Cerebellar cortex (tissue), 1 donor: ENCODE measurements at regions not wholly inside any gene's neighbourhood (a gene's known extent, or its start where the extent isn't known, plus 50 kb on each side); places are given as distances from the start of the nearest gene placed in this dataset.

Experiments
- DNase-seq: peaks from one replicate; pipeline ENCODE4 v3.0.0-alpha.2; 2015; ENCODE audit warnings: low spot score

GRCh38 chr1:188314557-188315137 is 1485.9 kb downstream of the PLA2G4A start:
- no peak for DNase-seq

GRCh38 chr1:188317894-188318293 is 1489.1 kb downstream of the PLA2G4A start:
- DNase-seq: no peak

GRCh38 chr1:188325211-188325610 is 1496.5 kb downstream of the PLA2G4A start:
- DNase-seq: no peak

GRCh38 chr1:188343914-188344313 is 1515.2 kb downstream of the PLA2G4A start:
- DNase-seq: no peak

GRCh38 chr1:188350104-188350503 is 1521.4 kb downstream of the PLA2G4A start:
- DNase-seq: no peak

- DNase-seq: no peak
Observed at GRCh38 chr1:188355082-188355481, 1526.3 kb downstream of the PLA2G4A start.

GRCh38 chr1:188355847-188356246 is 1527.1 kb downstream of the PLA2G4A start:
- DNase-seq: no peak

GRCh38 chr1:188359315-188359714 is 1530.6 kb downstream of the PLA2G4A start:
- no peak for DNase-seq

- DNase-seq: no peak
Observed at GRCh38 chr1:188363943-188364342, 1535.2 kb downstream of the PLA2G4A start.

- DNase-seq: no peak
Observed at GRCh38 chr1:188364927-188365449, 1536.2 kb downstream of the PLA2G4A start.

GRCh38 chr1:188365874-188366273 is 1537.1 kb downstream of the PLA2G4A start:
- DNase-seq: no peak

- DNase-seq: no peak
Observed at GRCh38 chr1:188367661-188368060, 1538.9 kb downstream of the PLA2G4A start.

- no peak for DNase-seq
Observed at GRCh38 chr1:188371295-188371806, 1542.6 kb downstream of the PLA2G4A start.

- no peak for DNase-seq
Observed at GRCh38 chr1:188372821-188373220, 1544.1 kb downstream of the PLA2G4A start.

- DNase-seq: no peak
Observed at GRCh38 chr1:188382851-188383250, 1554.1 kb downstream of the PLA2G4A start.

- no peak for DNase-seq
Observed at GRCh38 chr1:188386161-188386560, 1557.4 kb downstream of the PLA2G4A start.

- DNase-seq: no peak
Observed at GRCh38 chr1:188386666-188387065, 1557.9 kb downstream of the PLA2G4A start.

GRCh38 chr1:188394677-188395076 is 1565.9 kb downstream of the PLA2G4A start:
- no peak for DNase-seq

- DNase-seq: no peak
Observed at GRCh38 chr1:188397521-188397920, 1568.8 kb downstream of the PLA2G4A start.

GRCh38 chr1:188402986-188403385 is 1574.2 kb downstream of the PLA2G4A start:
- no peak for DNase-seq

GRCh38 chr1:188406636-188407035 is 1577.9 kb downstream of the PLA2G4A start:
- no peak for DNase-seq

GRCh38 chr1:188420177-188420576 is 1591.4 kb downstream of the PLA2G4A start:
- DNase-seq: no peak

- DNase-seq: no peak
Observed at GRCh38 chr1:188423073-188423472, 1594.3 kb downstream of the PLA2G4A start.

- DNase-seq: no peak
Observed at GRCh38 chr1:188424176-188424575, 1595.4 kb downstream of the PLA2G4A start.
